ENCODE measurements at regions not wholly inside any gene's neighbourhood (a gene's known extent, or its start where the extent isn't known, plus 50 kb on each side); places are given as distances from the start of the nearest gene placed in this dataset.

GRCh38 chr6:19479551-19479950 lies 357.6 kb upstream of the ID4 start:
- no peak for TF ChIP-seq CTCF (conservative IDR thresholded peaks at IDR 0.05; ENCODE audit: low read depth, low read length)
- TF ChIP-seq POLR2A (IDR thresholded peaks at IDR 0.05; ENCODE audit: low read depth, low read length), result no peak

Data from IMR-90 (cell line).